OCI-LY7 (cell line): ENCODE measurements at regions not wholly inside any gene's neighbourhood (a gene's known extent, or its start where the extent isn't known, plus 50 kb on each side); places are given as distances from the start of the nearest gene placed in this dataset.

Experiments used
- CTCF ChIP-seq: fragments of 200-600 bp; sonication (generic); conservative IDR thresholded peaks from 2 replicates; pipeline ENCODE4 v1.5.1; 2014; ENCODE audit warnings: mild to moderate bottlenecking, antibody characterized with exemption, low read length, moderate library complexity, mixed read lengths
- EZH2phosphoT487 ChIP-seq: fragments of 200-600 bp; sonication (generic); IDR thresholded peaks from 2 replicates; pipeline ENCODE4 v1.6.1; 2018; ENCODE audit warnings: low read depth, borderline replicate concordance, mild to moderate bottlenecking, mixed run types, antibody characterized with exemption, low read length, moderate library complexity, mixed read lengths

GRCh38 chr1:172835834-172836233 lies 176.9 kb downstream of the FASLG start:
- TF ChIP-seq CTCF = no peak
- no peak for TF ChIP-seq EZH2phosphoT487
